ENCODE measurements at regions not wholly inside any gene's neighbourhood (a gene's known extent, or its start where the extent isn't known, plus 50 kb on each side); places are given as distances from the start of the nearest gene placed in this dataset.

GRCh38 chr17:71850812-71851211 is 270.0 kb upstream of the SOX9 start:
- no peak overlapping the region for H3K4me3 ChIP-seq
- H3K4me1 ChIP-seq: no peaks in the 10 kb centered on the region
- no peak for ATAC-seq
- no peaks in the 10 kb centered on the region for H3K27me3 ChIP-seq
- intact Hi-C loops (cut with DNase I): no loop called here
- no peak for DNase-seq
- TF ChIP-seq POLR2A (IDR thresholded peaks at IDR 0.05): no peak
- TF ChIP-seq CTCF (IDR thresholded peaks at IDR 0.05): no peak
- no peaks in the 10 kb centered on the region for H3K9me3 ChIP-seq
- 47% methylated on average over 2 of the region's 2 CpGs for WGBS (ENCODE audit: insufficient coverage, low coverage, low lambda C conversion rate, missing lambda C conversion rate)
- no peaks in the 10 kb centered on the region for H3K36me3 ChIP-seq
- H3K27ac ChIP-seq: no peak overlapping the region

- no peak overlapping the region for H3K27ac ChIP-seq
- intact Hi-C loops (cut with DNase I): no loop called here
- TF ChIP-seq CTCF (IDR thresholded peaks at IDR 0.05) (no peak), POLR2A (IDR thresholded peaks at IDR 0.05) (no peak)
- DNase-seq: no peak
- H3K9me3 ChIP-seq: no peaks in the 10 kb centered on the region
- no peaks in the 10 kb centered on the region for H3K27me3 ChIP-seq
- no peak for ATAC-seq
- no peak overlapping the region for H3K4me3 ChIP-seq
- H3K4me1 ChIP-seq: no peaks in the 10 kb centered on the region
- 50% methylated on average over 3 of the region's 4 CpGs for WGBS (ENCODE audit: insufficient coverage, low coverage, low lambda C conversion rate, missing lambda C conversion rate)
- H3K36me3 ChIP-seq: no peaks in the 10 kb centered on the region
Observed at GRCh38 chr17:71855010-71855409, 265.8 kb upstream of the SOX9 start.

GRCh38 chr17:71864755-71865154 is 256.1 kb upstream of the SOX9 start:
- intact Hi-C loops (cut with DNase I): no loop called here
- Histone ChIP-seq H3K27ac (no peak overlapping the region), H3K9me3 (no peaks in the 10 kb centered on the region), H3K27me3 (no peaks in the 10 kb centered on the region), H3K4me3 (no peak overlapping the region), H3K36me3 (no peaks in the 10 kb centered on the region), H3K4me1 (no peaks in the 10 kb centered on the region)
- no peak for ATAC-seq
- WGBS (ENCODE audit: insufficient coverage, low coverage, low lambda C conversion rate, missing lambda C conversion rate): 52% methylated on average over 2 of the region's 2 CpGs
- no peak for DNase-seq
- no peak for TF ChIP-seq CTCF (IDR thresholded peaks at IDR 0.05)
- TF ChIP-seq POLR2A (IDR thresholded peaks at IDR 0.05): no peak

- no peak overlapping the region for H3K27ac ChIP-seq
- H3K27me3 ChIP-seq: no peaks in the 10 kb centered on the region
- no peaks in the 10 kb centered on the region for H3K4me1 ChIP-seq
- TF ChIP-seq CTCF (IDR thresholded peaks at IDR 0.05) (no peak), POLR2A (IDR thresholded peaks at IDR 0.05) (no peak)
- H3K9me3 ChIP-seq: no peaks in the 10 kb centered on the region
- no peaks in the 10 kb centered on the region for H3K36me3 ChIP-seq
- intact Hi-C loops (cut with DNase I): no loop called here
- H3K4me3 ChIP-seq: no peak overlapping the region
- WGBS (ENCODE audit: insufficient coverage, low coverage, low lambda C conversion rate, missing lambda C conversion rate): 81% methylated on average over 4 of the region's 7 CpGs
- no peak for DNase-seq
- ATAC-seq: no peak
Observed at GRCh38 chr17:71866095-71866494, 254.7 kb upstream of the SOX9 start.

GRCh38 chr17:71869293-71869692 is 251.5 kb upstream of the SOX9 start:
- intact Hi-C loops (cut with DNase I): no loop called here

More at GRCh38 chr17:71869293-71869692, 251.5 kb upstream of the SOX9 start:
- no peak for DNase-seq
- Histone ChIP-seq H3K27ac (no peak overlapping the region), H3K27me3 (no peaks in the 10 kb centered on the region), H3K4me1 (no peaks in the 10 kb centered on the region), H3K36me3 (no peaks in the 10 kb centered on the region), H3K4me3 (no peak overlapping the region), H3K9me3 (no peaks in the 10 kb centered on the region)
- no peak for ATAC-seq
- WGBS (ENCODE audit: insufficient coverage, low coverage, low lambda C conversion rate, missing lambda C conversion rate): 46% methylated on average over 4 of the region's 4 CpGs
- TF ChIP-seq POLR2A (IDR thresholded peaks at IDR 0.05): no peak
- TF ChIP-seq CTCF (IDR thresholded peaks at IDR 0.05): no peak
